Ishikawa (cell line): ENCODE measurements at regions not wholly inside any gene's neighbourhood (a gene's known extent, or its start where the extent isn't known, plus 50 kb on each side); places are given as distances from the start of the nearest gene placed in this dataset.

Source experiments
- CEBPB ChIP-seq: IDR thresholded peaks from 2 replicates; pipeline ENCODE4 v1.6.1; 2012
- CREB1 ChIP-seq: IDR thresholded peaks from 2 replicates; pipeline ENCODE4 v1.6.1; 2012; ENCODE audit warnings: low read depth
- EGR1 ChIP-seq: IDR thresholded peaks from 2 replicates; pipeline ENCODE4 v1.6.1; 2012
- EP300 ChIP-seq: IDR thresholded peaks from 2 replicates; pipeline ENCODE4 v1.6.1; 2012; ENCODE audit warnings: borderline replicate concordance
- FOXM1 ChIP-seq: IDR thresholded peaks from 2 replicates; pipeline ENCODE4 v1.6.1; 2012; ENCODE audit warnings: low read depth, borderline replicate concordance
- MAX ChIP-seq: IDR thresholded peaks from 2 replicates; pipeline ENCODE4 v1.6.1; 2012
- NFIC ChIP-seq: IDR thresholded peaks from 2 replicates; pipeline ENCODE4 v1.6.1; 2012
- RAD21 ChIP-seq: IDR thresholded peaks from 2 replicates; pipeline ENCODE4 v1.6.1; 2012; ENCODE audit warnings: low read depth
- REST ChIP-seq: IDR thresholded peaks from 2 replicates; pipeline ENCODE4 v1.6.1; 2012; ENCODE audit warnings: low read depth, mild to moderate bottlenecking
- TAF1 ChIP-seq: IDR thresholded peaks from 2 replicates; pipeline ENCODE4 v1.6.1; 2012; ENCODE audit warnings: low read depth, mild to moderate bottlenecking
- TCF12 ChIP-seq: IDR thresholded peaks from 2 replicates; pipeline ENCODE4 v1.6.1; 2012; ENCODE audit warnings: low read depth
- TEAD4 ChIP-seq: IDR thresholded peaks from 2 replicates; pipeline ENCODE4 v1.6.1; 2012
- YY1 ChIP-seq: IDR thresholded peaks from 2 replicates; pipeline ENCODE4 v1.6.1; 2012; ENCODE audit warnings: low read depth
- ZBTB7A ChIP-seq: IDR thresholded peaks from 2 replicates; pipeline ENCODE4 v1.6.1; 2012; ENCODE audit warnings: low read depth
- TF ChIP-seq, protein P1 (sequence below): IDR thresholded peaks from 2 replicates; pipeline ENCODE4 v1.6.1; 2012

DNA sequence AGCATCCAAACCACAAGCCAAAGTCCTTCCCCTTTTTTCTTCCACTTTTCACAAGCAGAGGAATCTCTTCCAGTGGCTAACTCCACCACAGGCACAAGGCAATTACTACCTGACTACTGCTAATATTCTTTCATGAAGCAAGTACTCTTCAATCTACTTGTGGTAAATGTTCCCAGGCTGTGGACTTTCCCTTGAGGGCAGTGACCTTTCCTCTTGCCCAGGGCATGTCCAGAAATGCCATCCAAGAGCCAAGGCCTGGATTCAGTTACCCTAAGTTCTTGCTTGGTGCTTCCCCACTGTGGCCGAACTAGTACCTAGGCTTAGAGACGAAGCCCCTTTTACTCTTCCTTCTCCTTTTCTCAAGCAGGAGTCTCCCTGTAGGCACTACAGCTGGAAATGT lies 400.7 kb downstream of the DCAF12L2 start:
- no peak for TF ChIP-seq CREB1
- no peak for TF ChIP-seq RAD21
- TF ChIP-seq TEAD4 = no peak
- TF ChIP-seq, protein P1, sequence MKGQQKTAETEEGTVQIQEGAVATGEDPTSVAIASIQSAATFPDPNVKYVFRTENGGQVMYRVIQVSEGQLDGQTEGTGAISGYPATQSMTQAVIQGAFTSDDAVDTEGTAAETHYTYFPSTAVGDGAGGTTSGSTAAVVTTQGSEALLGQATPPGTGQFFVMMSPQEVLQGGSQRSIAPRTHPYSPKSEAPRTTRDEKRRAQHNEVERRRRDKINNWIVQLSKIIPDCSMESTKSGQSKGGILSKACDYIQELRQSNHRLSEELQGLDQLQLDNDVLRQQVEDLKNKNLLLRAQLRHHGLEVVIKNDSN = no peak
- TF ChIP-seq TAF1 = no peak
- no peak for TF ChIP-seq ZBTB7A
- TF ChIP-seq MAX = no peak
- no peak for TF ChIP-seq EP300
- no peak for TF ChIP-seq FOXM1
- TF ChIP-seq YY1 = no peak
- TF ChIP-seq NFIC = no peak
- TF ChIP-seq TCF12 = no peak
- TF ChIP-seq CEBPB = no peak
- TF ChIP-seq REST = no peak
- no peak for TF ChIP-seq EGR1

DNA sequence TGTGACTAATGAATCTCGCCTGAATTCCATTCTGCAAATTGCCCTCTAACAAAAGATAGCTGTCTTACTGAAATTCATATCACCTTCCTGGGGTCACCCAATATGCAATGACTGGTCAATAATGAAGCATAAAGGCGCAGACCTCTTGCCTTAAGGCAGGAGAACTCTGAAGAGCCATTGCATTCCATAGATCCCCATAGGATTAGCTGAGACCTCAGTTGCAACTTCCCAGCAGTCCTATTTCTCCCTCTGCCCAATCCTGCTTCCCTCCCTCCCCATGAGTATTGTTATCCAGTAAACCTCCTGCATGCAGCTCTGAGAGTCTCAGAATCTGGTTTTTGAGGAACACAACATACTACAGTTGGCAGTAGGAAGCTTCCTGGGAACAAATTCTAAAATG lies 396.5 kb downstream of the DCAF12L2 start:
- TF ChIP-seq EP300 (no peak), EGR1 (no peak), ZBTB7A (no peak), MAX (no peak), YY1 (no peak), CEBPB (no peak), REST (no peak), NFIC (no peak), FOXM1 (no peak), RAD21 (no peak), CREB1 (no peak), TEAD4 (no peak), TAF1 (no peak), TCF12 (no peak)
- TF ChIP-seq, protein P1 = no peak

DNA sequence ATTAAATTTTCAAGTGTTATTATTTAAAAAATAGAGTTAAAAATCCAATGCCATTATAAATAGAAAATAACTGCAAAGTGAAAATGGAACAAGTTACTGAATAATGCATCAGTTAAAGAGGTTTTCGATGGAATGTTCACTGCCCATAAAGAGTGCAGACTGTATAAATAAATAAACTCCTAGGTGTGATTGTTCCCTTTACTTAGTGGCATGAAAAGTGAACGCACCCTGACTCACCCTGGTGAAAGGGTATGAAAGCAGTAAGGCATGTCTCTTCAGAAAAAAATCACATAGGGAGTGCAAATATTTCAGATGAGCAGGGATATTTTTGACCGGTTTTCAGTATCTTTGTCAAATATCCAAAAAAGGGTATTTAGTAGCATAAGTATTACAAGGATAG lies 387.8 kb downstream of the DCAF12L2 start:
- no peak for TF ChIP-seq EP300
- TF ChIP-seq CEBPB = no peak
- TF ChIP-seq TAF1 = no peak
- no peak for TF ChIP-seq ZBTB7A
- TF ChIP-seq CREB1 = no peak
- TF ChIP-seq, protein P1 = no peak
- no peak for TF ChIP-seq RAD21
- no peak for TF ChIP-seq FOXM1
- TF ChIP-seq YY1 = no peak
- no peak for TF ChIP-seq TCF12

DNA sequence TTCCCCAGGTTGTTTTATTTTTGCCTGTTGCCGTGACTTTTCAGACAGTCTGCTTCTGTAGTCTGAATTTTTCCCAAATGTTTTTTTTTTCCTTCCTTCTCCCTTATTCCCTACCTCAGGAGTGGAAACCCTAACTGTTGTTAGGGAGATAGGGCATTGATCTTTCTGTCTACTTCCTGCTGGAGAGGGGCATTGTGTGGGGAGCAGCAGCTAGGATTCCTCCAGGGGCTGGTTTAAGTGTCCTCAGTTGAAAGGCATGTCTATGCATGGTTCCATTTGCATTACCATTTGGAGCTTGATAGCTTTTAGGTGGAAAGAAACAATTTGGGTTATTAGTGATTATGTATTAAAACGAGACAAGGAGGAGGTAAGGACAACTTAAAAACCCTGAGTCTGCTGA lies 383.9 kb downstream of the DCAF12L2 start:
- no peak for TF ChIP-seq TAF1
- TF ChIP-seq ZBTB7A = no peak
- TF ChIP-seq REST = no peak
- no peak for TF ChIP-seq FOXM1
- TF ChIP-seq YY1 = no peak
- TF ChIP-seq TCF12 = no peak
- TF ChIP-seq EGR1 = no peak
- TF ChIP-seq CREB1 = no peak
